ENCODE measurements at regions not wholly inside any gene's neighbourhood (a gene's known extent, or its start where the extent isn't known, plus 50 kb on each side); places are given as distances from the start of the nearest gene placed in this dataset.

GRCh38 chr2:240298117-240298790 is 137.2 kb upstream of the GPC1 start:
- DNase-seq (ENCODE audit: low spot score), result no peak

GRCh38 chr2:240298803-240299709 is 136.4 kb upstream of the GPC1 start:
- DNase-seq (ENCODE audit: low spot score), result no peak

- DNase-seq (ENCODE audit: low spot score), result no peak
Measured at GRCh38 chr2:240299710-240300068, 135.8 kb upstream of the GPC1 start.

GRCh38 chr2:240300261-240300821 is 135.1 kb upstream of the GPC1 start:
- DNase-seq (ENCODE audit: low spot score), result no peak

- no peak for DNase-seq (ENCODE audit: low spot score)
Measured at GRCh38 chr2:240300840-240301239, 134.6 kb upstream of the GPC1 start.

- DNase-seq (ENCODE audit: low spot score), result no peak
Measured at GRCh38 chr2:240301256-240301795, 134.1 kb upstream of the GPC1 start.

GRCh38 chr2:240302041-240302440 is 133.4 kb upstream of the GPC1 start:
- DNase-seq (ENCODE audit: low spot score), result no peak

- no peak for DNase-seq (ENCODE audit: low spot score)
Measured at GRCh38 chr2:240302933-240303595, 132.4 kb upstream of the GPC1 start.

- DNase-seq (ENCODE audit: low spot score), result no peak
Measured at GRCh38 chr2:240303896-240304745, 131.3 kb upstream of the GPC1 start.

GRCh38 chr2:240304746-240305161 is 130.7 kb upstream of the GPC1 start:
- DNase-seq (ENCODE audit: low spot score), result no peak

- DNase-seq (ENCODE audit: low spot score), result no peak
Measured at GRCh38 chr2:240305369-240305962, 130.0 kb upstream of the GPC1 start.

- no peak for DNase-seq (ENCODE audit: low spot score)
Measured at GRCh38 chr2:240306185-240306584, 129.3 kb upstream of the GPC1 start.

- DNase-seq (ENCODE audit: low spot score), result no peak
Measured at GRCh38 chr2:240308111-240308651, 127.3 kb upstream of the GPC1 start.

GRCh38 chr2:240309214-240309613 is 126.2 kb upstream of the GPC1 start:
- no peak for DNase-seq (ENCODE audit: low spot score)

GRCh38 chr2:240310201-240310600 is 125.3 kb upstream of the GPC1 start:
- no peak for DNase-seq (ENCODE audit: low spot score)

GRCh38 chr2:240310645-240311044 is 124.8 kb upstream of the GPC1 start:
- DNase-seq (ENCODE audit: low spot score), result no peak

- DNase-seq (ENCODE audit: low spot score), result no peak
Measured at GRCh38 chr2:240311821-240312220, 123.6 kb upstream of the GPC1 start.

GRCh38 chr2:240319221-240319854 is 116.1 kb upstream of the GPC1 start:
- DNase-seq (ENCODE audit: low spot score), result peak; percentile 29

- no peak for DNase-seq (ENCODE audit: low spot score)
Measured at GRCh38 chr2:240319855-240320203, 115.6 kb upstream of the GPC1 start.

Data from COLO829 (cell line).